RWPE2 (cell line): ENCODE measurements at regions not wholly inside any gene's neighbourhood (a gene's known extent, or its start where the extent isn't known, plus 50 kb on each side); places are given as distances from the start of the nearest gene placed in this dataset.
"Not testable (repeated sequence)": the region's sequence is repeated elsewhere in the genome, so short reads cannot be mapped to it uniquely, and the experiment has no call there.

Experiments
- ATAC-seq: fragments of 200-7000 bp; cut with Tn5 transposase; 3 replicates; pipeline ENCODE4 v1.9.1; 2021; ENCODE audit warnings: low read depth
- DNase-seq: peaks from one replicate; pipeline ENCODE4 v3.0.0-alpha.2; 2020; ENCODE audit warnings: low spot score
- H3K27ac ChIP-seq: fragments of 450-650 bp; 2 replicates; pipeline ENCODE4 v1.5.1; 2017; ENCODE audit warnings: mild to moderate bottlenecking; ENCODE audit not compliant: poor library complexity, severe bottlenecking
- H3K27me3 ChIP-seq: fragments of 250-450 bp; sonication (Bioruptor Pico); 2 replicates; pipeline ENCODE4 v1.5.1; 2021; ENCODE audit warnings: mild to moderate bottlenecking, moderate library complexity; ENCODE audit not compliant: insufficient read depth, poor library complexity, severe bottlenecking
- H3K36me3 ChIP-seq: fragments of 250-450 bp; sonication (Bioruptor Pico); 2 replicates; pipeline ENCODE4 v1.5.1; 2020; ENCODE audit warnings: low read depth, mild to moderate bottlenecking, moderate library complexity
- H3K4me1 ChIP-seq: fragments of 250-450 bp; sonication (Bioruptor Pico); 2 replicates; pipeline ENCODE4 v1.5.1; 2021; ENCODE audit warnings: mild to moderate bottlenecking, moderate library complexity; ENCODE audit not compliant: insufficient read depth, poor library complexity, severe bottlenecking
- H3K4me3 ChIP-seq: fragments of 250-450 bp; sonication (Bioruptor Pico); 2 replicates; pipeline ENCODE4 v1.5.1; 2021; ENCODE audit warnings: mild to moderate bottlenecking, moderate library complexity; ENCODE audit not compliant: severe bottlenecking
- H3K9me3 ChIP-seq: fragments of 250-450 bp; sonication (Bioruptor Pico); 2 replicates; pipeline ENCODE4 v1.5.1; 2021; ENCODE audit warnings: mild to moderate bottlenecking, moderate library complexity; ENCODE audit not compliant: severe bottlenecking
- TF ChIP-seq, protein P1 (sequence below): fragments of 450-650 bp; IDR thresholded peaks from one replicate; pipeline ENCODE4 v1.5.1; 2017; ENCODE audit warnings: mild to moderate bottlenecking, moderate library complexity; ENCODE audit not compliant: poor library complexity, severe bottlenecking

DNA sequence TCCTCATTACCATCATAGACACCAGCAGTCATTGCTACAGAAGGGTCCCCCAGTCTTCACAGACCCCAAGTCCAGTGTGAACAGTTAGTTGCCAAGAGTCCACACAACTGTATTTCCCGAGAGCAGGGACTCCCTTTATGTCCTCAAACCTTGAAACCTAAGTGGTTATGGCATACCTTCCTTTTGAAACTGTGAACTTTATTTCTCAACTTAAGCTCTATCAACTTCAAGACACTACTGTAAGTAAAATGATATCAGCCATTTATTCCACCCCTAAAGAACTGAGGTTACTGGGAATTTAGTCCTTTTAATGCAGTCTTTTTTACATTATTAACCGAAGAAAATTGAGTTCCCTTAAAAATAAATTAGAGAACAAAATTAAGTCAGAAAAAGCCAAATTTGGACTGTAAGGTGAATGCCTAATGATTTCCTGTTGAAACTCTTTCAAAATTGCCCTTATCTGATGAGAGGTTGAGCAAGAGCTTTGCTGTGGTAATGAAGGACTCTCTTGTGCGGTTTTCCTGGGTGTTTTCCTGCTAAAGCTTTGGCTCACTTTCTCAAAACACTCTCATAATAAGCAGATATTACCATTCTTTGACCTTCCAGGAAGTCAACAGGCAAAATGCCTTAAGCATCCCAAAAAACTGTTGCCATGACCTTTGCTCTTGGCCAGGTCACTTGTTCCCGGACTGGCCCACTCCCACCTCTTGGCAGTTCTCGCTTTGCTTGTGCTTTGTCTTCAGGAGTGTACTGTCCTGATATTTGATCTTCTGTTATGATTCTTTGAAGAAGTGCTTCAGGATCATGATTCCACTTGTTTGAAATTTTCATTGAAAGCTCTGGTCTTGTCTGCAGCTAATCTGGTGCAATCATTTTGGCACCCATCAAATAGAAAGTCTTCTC is 765.4 kb upstream of the ANO3 start:
- H3K27me3 ChIP-seq: no peaks in the 10 kb centered on the region
- no peak overlapping the region for H3K27ac ChIP-seq
- no peaks in the 10 kb centered on the region for H3K36me3 ChIP-seq
- ATAC-seq: no peak
- TF ChIP-seq, protein P1, sequence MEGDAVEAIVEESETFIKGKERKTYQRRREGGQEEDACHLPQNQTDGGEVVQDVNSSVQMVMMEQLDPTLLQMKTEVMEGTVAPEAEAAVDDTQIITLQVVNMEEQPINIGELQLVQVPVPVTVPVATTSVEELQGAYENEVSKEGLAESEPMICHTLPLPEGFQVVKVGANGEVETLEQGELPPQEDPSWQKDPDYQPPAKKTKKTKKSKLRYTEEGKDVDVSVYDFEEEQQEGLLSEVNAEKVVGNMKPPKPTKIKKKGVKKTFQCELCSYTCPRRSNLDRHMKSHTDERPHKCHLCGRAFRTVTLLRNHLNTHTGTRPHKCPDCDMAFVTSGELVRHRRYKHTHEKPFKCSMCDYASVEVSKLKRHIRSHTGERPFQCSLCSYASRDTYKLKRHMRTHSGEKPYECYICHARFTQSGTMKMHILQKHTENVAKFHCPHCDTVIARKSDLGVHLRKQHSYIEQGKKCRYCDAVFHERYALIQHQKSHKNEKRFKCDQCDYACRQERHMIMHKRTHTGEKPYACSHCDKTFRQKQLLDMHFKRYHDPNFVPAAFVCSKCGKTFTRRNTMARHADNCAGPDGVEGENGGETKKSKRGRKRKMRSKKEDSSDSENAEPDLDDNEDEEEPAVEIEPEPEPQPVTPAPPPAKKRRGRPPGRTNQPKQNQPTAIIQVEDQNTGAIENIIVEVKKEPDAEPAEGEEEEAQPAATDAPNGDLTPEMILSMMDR: no peak
- H3K9me3 ChIP-seq: no peaks in the 10 kb centered on the region
- H3K4me3 ChIP-seq: no peak overlapping the region
- DNase-seq: no peak
- no peaks in the 10 kb centered on the region for H3K4me1 ChIP-seq

DNA sequence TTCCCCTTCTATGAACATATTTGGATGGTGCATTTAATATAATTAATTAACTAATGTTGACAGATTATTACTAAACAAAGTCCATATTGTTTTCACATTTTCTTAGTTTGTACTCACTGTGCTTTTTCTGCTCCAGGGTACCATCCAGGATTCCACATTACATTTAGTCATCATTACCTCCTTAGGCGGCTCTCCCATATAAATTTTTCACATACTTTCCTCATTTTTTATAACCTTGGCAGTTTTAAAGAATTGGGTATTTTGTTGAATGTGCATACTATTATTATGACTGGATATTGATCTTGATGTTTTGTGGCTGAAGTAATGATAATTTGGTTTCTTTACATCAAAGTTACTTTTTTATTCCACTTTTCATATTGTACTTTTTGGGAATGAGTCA is 755.6 kb upstream of the ANO3 start:
- TF ChIP-seq, protein P1: no peak
- peaks cover 7% of the 10 kb centered on the region for H3K4me1 ChIP-seq
- no peak overlapping the region for H3K4me3 ChIP-seq
- no peaks in the 10 kb centered on the region for H3K27me3 ChIP-seq
- DNase-seq (no peak), ATAC-seq (0 out of 3 replicates have a peak, but pooled peaks have one; percentile 31)
- H3K36me3 ChIP-seq: no peaks in the 10 kb centered on the region
- H3K27ac ChIP-seq: peak overlapping the region; percentile 26
- H3K9me3 ChIP-seq: no peaks in the 10 kb centered on the region

DNA sequence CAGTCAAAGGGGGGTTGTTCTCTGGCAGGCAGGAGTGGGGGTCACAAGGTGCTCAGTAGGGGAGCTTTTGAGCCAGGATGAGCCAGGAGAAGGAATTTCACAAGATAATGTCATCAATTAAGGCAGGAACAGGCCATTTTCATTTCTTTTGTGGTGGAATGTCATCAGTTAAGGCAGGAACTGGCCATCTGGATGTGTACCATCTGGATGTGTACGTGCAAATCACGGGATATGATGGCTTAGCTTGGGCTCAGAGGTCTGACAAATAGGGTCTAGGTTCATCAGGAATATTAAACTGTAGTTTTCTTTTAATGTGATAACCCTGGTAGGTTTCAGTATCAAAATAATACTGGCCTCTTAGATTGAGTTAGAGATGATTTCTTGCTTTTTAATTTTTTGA is 752.4 kb upstream of the ANO3 start:
- H3K9me3 ChIP-seq, DNase-seq, H3K27ac ChIP-seq, H3K4me1 ChIP-seq, H3K36me3 ChIP-seq, H3K4me3 ChIP-seq, H3K27me3 ChIP-seq, ATAC-seq: not testable (repeated sequence)

DNA sequence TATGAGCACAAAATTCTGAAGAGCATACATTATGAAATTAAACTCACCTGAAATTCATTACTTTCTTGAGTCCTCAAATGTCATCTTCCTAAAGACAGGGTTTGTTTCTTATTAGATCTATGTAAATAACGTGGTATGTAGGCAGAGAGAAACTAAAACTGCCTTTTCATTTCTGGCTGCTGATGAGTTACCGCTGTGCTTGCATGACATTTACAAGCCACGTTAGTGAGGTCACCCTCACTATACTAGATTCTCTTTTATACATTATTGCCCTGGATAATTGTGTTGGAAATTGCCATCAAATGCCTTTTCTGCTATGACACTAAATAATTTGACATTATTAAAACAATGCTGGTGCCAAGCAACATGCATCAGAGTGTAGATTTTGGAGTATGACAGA is 748.3 kb upstream of the ANO3 start:
- ATAC-seq (no peak), DNase-seq (no peak)
- Histone ChIP-seq H3K36me3 (no peaks in the 10 kb centered on the region), H3K4me3 (no peak overlapping the region), H3K4me1 (no peaks in the 10 kb centered on the region), H3K27me3 (no peaks in the 10 kb centered on the region), H3K27ac (no peak overlapping the region), H3K9me3 (no peaks in the 10 kb centered on the region)
- TF ChIP-seq, protein P1: no peak

DNA sequence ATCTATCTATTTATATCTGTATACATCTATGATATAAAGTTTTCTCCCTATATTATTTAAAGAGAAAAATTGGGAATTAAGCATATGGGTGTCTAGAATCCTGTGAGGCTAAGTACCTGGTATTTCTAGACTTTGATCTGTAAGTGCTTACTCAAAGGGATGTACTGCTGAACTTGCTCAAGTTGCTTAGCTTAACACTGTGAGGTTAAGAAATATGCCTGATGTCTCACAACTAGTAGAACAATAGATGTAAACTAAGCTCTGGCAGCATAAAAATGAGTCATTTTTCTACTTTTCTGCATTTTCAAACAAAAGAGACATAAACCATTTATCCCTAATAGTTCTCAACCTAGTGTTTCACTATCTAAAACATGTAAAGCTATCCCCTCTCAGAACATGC is 744.4 kb upstream of the ANO3 start:
- peak; percentile 45; the same call in 1 of the 3 replicates for ATAC-seq
- H3K27me3 ChIP-seq: no peaks in the 10 kb centered on the region

More for the DNA sequence above, 744.4 kb upstream of the ANO3 start:
- H3K9me3 ChIP-seq: no peaks in the 10 kb centered on the region
- TF ChIP-seq, protein P1: no peak
- H3K27ac ChIP-seq: no peak overlapping the region
- no peaks in the 10 kb centered on the region for H3K4me1 ChIP-seq
- H3K36me3 ChIP-seq: no peaks in the 10 kb centered on the region
- no peak for DNase-seq
- H3K4me3 ChIP-seq: no peak overlapping the region
